Coronary artery (tissue), 2 donors: ENCODE measurements at regions not wholly inside any gene's neighbourhood (a gene's known extent, or its start where the extent isn't known, plus 50 kb on each side); places are given as distances from the start of the nearest gene placed in this dataset.

Source experiments
- DNase-seq: peaks from one replicate; pipeline ENCODE4 v3.0.0-alpha.2; 2017; ENCODE audit warnings: low spot score
- H3K27ac ChIP-seq, 2 donors: fragments of 200-600 bp; sonication (generic); one replicate each; pipeline ENCODE4 v1.5.1; 2016 to 2019
- H3K4me3 ChIP-seq: fragments of 200-600 bp; sonication (generic); 2 replicates; pipeline ENCODE4 v1.5.1; 2016; ENCODE audit warnings: mild to moderate bottlenecking, moderate library complexity
- CTCF ChIP-seq: fragments of 200-600 bp; sonication (generic); IDR thresholded peaks from one replicate; pipeline ENCODE4 v1.5.1; 2019; ENCODE audit warnings: antibody characterized with exemption

- H3K27ac ChIP-seq = no peak overlapping the region
- no peak overlapping the region for H3K4me3 ChIP-seq
- no peak for TF ChIP-seq CTCF
- no peak for DNase-seq
These were observed 790.8 kb upstream of the SOX9 start for GRCh38 chr17:71330099-71330375.

GRCh38 chr17:71331754-71332325 lies 789.0 kb upstream of the SOX9 start:
- no peak overlapping the region for H3K27ac ChIP-seq
- no peak for DNase-seq
- H3K4me3 ChIP-seq = no peak overlapping the region
- no peak for TF ChIP-seq CTCF

GRCh38 chr17:71334048-71334751 lies 786.6 kb upstream of the SOX9 start:
- Histone ChIP-seq H3K4me3 (no peak overlapping the region), H3K27ac (no peak overlapping the region)
- no peak for TF ChIP-seq CTCF
- DNase-seq = no peak

GRCh38 chr17:71335212-71335611 lies 785.6 kb upstream of the SOX9 start:
- no peak for DNase-seq
- Histone ChIP-seq H3K27ac (no peak overlapping the region), H3K4me3 (no peak overlapping the region)
- no peak for TF ChIP-seq CTCF

GRCh38 chr17:71337938-71338337 lies 782.9 kb upstream of the SOX9 start:
- TF ChIP-seq CTCF = no peak
- H3K4me3 ChIP-seq = no peak overlapping the region
- no peak overlapping the region for H3K27ac ChIP-seq
- DNase-seq = no peak

GRCh38 chr17:71338396-71338795 lies 782.4 kb upstream of the SOX9 start:
- H3K4me3 ChIP-seq = no peak overlapping the region

More at GRCh38 chr17:71338396-71338795, 782.4 kb upstream of the SOX9 start:
- no peak for DNase-seq
- no peak for TF ChIP-seq CTCF
- H3K27ac ChIP-seq = no peak overlapping the region
